CD4-positive, alpha-beta T cell treated with Interleukin-15 for 4 hours (primary cell): ENCODE measurements at regions not wholly inside any gene's neighbourhood (a gene's known extent, or its start where the extent isn't known, plus 50 kb on each side); places are given as distances from the start of the nearest gene placed in this dataset.
"Not testable (repeated sequence)": the region's sequence is repeated elsewhere in the genome, so short reads cannot be mapped to it uniquely, and the experiment has no call there.

Experiments used
- DNase-seq: peaks from one replicate; pipeline ENCODE4 v3.0.0-alpha.2; 2020; ENCODE audit warnings: low spot score

- DNase-seq = no peak
Measured at GRCh38 chr4:104129243-104129642, 365.5 kb downstream of the CXXC4 start.

DNA sequence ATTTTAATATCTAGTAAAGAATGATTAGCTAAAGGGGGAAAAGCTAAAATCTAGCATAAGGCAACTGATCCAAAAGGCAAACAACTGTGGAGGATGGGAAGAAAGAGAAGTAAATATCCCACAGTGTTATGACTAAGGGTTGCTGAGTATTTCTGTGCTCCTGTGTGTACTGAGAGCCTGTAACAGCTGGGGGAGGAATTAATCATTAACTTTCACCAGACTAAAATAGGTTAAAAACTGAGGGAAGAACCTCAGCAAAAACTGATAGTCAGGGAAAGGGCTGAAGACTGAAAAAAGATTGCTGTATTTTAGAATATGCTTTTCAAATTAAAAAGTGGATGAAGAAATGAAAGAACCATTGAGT lies 365.9 kb downstream of the CXXC4 start:
- no peak for DNase-seq

- DNase-seq = no peak
Measured at GRCh38 chr4:104128031-104128849, 366.5 kb downstream of the CXXC4 start.

DNA sequence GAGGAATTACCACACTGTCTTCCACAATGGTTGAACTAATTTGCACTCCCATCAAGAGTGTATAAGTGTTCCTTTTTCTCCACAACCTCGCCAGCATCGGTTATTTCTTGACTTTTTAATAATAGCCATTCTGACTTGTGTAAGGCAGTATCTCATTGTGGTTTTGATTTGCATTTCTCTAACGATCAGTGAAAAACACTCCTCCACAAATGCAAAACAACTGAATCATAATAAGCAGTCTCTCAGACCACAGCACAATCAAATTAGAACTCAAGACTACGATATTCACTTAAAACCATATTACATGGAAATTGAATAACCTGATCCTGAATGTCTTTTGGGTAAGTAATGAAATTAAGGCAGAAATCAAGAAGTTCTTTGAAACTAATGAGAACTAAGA lies 371.7 kb downstream of the CXXC4 start:
- DNase-seq = no peak

- no peak for DNase-seq
Measured at GRCh38 chr4:104117776-104118175, 376.9 kb downstream of the CXXC4 start.

- no peak for DNase-seq
Measured at GRCh38 chr4:104113850-104114249, 380.8 kb downstream of the CXXC4 start.

DNA sequence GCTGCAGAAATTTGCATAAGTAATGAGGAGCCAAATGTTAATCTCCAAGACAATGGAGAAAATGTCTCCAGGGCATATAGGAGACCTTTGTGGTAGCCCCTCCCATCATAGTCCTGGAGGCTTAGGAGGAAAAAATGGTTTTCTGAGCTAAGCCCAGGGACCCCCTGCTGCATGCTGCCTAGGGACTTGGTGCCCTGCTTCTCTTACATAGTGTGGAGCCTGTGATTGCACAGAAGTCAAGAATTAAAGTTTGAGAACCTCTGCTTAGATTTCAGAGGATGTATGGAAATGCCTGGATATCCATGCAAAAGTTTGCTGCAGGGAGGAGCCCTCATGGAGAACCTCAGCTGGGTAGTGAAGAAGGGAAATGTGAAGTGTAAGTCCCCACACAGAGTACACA lies 379.4 kb upstream of the TACR3 start:
- no peak for DNase-seq

- DNase-seq = no peak
Measured at GRCh38 chr4:104093247-104093646, 373.5 kb upstream of the TACR3 start.

DNA sequence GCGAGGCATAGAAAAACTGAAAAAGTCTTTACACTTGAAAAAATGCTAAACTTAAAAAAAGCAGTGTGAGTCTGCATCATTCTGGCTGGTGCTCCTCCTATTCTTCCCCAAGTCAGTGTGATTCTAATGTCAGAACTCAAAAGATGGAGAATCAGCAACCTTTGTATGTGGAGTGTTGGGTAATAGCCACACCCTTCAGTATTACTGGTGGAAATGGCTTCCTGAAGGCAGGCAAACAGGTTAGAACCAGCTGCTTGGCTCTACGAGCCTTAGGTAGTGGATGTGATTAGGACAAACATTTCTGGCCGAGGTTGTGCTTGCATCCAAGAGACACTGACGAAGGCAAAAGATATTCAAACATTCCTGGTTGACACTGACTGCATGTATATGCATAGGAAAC lies 353.4 kb upstream of the TACR3 start:
- DNase-seq = no peak

DNA sequence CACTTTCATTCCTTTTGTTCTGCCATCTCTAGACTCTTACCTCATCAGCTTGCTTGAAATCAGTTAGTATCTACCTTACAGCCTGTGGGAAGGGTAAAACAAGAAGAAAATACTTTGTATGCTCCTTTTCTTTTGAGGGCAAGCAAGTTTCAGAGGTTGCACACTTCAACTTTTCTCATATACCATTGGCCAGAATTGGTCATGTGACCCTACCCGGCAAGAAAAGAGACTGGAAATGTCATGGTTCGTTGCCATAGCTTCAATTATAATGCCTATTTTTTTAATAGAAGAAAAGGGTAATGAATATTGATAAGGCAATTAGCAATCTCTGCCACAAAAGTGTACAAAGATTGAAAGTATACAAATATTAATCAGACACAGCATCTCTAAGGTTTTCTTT lies 346.7 kb upstream of the TACR3 start:
- DNase-seq = no peak

GRCh38 chr4:104064646-104065577 lies 345.1 kb upstream of the TACR3 start:
- no peak for DNase-seq

DNA sequence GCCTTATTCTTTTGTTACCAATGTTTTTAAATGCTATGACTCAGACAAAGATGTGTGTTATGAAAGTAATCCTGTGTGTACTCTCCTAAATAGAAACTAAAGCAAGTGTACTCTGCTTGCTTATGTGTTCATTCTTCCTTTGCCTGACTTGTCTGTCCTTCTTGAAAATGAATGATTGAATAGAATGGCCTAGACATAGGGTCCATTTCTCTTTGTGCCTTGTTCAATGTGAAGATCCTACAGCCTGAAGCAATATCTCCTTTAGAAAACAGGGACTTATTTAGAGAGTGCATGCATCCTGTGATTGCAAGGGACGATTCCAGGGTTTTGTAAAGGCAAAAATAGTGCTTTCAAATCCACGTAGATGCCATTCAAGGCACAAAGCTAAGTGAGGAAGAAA lies 343.6 kb upstream of the TACR3 start:
- DNase-seq = no peak

GRCh38 chr4:104044369-104044768 lies 324.6 kb upstream of the TACR3 start:
- no peak for DNase-seq

DNA sequence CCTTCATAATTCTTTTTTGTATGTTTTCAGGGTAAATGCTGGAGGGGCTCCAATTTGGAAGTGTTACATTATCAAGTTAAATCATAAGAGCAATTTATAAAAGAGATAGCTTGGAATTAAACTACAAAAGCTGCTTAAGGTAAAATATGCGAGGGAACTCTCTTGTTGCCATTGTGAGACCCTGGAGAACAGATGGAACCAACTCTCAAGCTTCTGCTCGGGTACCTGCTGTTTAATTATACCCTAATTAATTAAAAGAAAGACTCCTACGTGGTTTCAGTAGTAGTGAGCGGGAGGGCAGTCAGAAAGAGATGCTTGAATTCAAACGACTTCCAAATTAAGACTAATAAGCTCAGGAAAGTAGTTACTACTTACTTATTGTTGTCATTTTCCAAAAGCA lies 313.1 kb upstream of the TACR3 start:
- DNase-seq = no peak

- DNase-seq = no peak
Measured at GRCh38 chr4:104025251-104025650, 305.5 kb upstream of the TACR3 start.

DNA sequence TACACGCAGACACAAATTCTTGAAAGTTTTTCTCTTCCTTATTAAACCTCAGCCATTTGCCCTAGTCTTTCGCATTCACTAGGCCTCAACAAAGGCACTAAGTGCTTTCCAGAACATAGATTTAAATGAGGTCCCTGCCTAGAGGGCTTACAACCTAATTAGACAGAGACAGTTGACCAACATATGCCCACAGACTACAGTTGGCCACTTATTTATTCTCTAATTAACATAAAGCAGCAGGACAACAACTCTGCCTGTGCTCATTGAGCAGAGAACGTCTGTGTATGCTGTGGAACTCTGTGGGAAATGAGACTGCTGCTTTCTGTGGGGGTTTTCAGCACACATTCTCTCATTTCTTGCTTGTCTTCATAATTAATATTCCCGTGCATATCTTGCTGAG lies 303.0 kb upstream of the TACR3 start:
- no peak for DNase-seq

GRCh38 chr4:104022226-104022625 lies 302.4 kb upstream of the TACR3 start:
- no peak for DNase-seq

DNA sequence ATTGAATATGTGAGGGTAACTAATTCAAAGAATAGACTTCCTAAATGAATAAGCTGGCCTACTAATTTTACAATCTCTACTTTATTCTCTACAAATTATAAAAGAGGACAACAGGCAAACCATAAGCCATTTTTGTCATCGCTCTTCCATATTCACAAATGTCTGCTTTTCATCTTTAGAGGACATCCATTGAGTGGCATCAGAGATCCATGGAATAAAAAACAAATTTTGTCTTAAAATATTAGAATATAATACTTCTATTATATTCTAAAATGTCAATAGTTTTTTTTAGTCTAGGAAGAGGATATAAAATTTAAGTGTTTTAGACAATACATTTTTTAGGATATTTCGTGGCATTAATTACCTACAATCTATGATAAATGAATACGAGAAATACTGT lies 300.9 kb upstream of the TACR3 start:
- DNase-seq = no peak

DNA sequence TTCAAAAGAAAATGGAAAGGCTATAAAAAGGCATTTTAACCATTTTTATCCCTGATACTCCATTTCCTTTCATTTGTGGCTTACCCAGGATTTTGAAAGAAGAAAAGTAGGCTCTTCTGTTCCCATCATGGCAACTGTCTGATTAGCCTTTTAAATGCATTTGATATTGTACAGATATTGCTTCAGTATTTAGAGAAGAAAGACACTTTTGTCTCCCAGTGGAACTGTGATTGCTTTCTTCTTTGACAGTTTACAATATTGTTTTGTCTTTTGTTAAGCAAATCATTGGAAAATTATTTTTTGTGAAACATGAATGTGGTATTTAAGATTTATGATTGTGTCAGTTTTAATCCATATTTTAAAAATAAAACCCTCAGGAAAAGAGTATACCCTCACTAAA lies 297.4 kb upstream of the TACR3 start:
- DNase-seq = no peak

GRCh38 chr4:104015680-104016079 lies 295.9 kb upstream of the TACR3 start:
- no peak for DNase-seq

- DNase-seq = no peak
Measured at GRCh38 chr4:104010722-104011121, 290.9 kb upstream of the TACR3 start.

DNA sequence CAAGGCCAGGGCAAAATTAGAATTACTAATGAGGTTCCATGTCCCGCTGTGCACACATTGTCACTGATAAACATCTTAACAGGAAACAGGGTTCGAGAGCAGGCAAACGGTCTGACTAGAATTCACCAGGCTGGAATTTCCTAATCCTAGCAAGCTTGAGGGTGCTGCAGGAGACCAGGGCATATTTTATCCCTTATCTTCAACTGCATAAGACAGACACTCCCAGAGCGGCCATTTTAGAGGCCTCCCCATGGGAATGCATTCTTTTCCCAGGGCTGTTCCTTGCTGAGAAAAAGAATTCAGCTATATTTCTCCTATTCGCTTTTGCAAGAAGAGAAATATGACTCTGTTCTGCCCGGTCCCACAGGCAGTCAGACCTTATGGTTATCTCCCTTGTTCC lies 282.5 kb upstream of the TACR3 start:
- DNase-seq = not testable (repeated sequence)

DNA sequence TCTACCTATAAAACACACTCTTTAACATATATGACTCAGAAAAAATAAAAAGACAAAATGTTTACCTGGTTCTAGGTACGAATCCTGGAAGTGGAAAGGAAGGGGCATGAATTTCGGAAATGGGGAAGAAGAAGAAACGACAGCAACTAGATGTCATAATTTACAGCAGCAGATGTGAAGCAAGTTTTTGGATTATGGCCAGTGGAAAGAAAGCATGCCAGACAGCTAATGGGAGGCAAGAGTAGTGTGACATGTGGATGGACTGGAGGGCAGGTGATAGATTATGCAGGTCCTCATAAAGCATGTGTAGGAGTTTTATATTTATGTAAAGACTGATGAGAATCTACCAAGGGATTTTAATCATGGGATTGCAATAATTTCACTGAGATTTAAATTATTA lies 279.0 kb upstream of the TACR3 start:
- DNase-seq = no peak
